Tibial artery (tissue), 4 donors: ENCODE measurements at regions not wholly inside any gene's neighbourhood (a gene's known extent, or its start where the extent isn't known, plus 50 kb on each side); places are given as distances from the start of the nearest gene placed in this dataset.

Experiments
- DNase-seq, 2 donors: peaks; one replicate each; pipeline ENCODE4 v3.0.0-alpha.2; 2019
- H3K27ac ChIP-seq, 2 donors: fragments of 200-600 bp; sonication (generic) in 1 of 2; 1 replicate in 1 of 2; 2 replicates in 1 of 2; pipeline ENCODE4 v1.5.1; 2018 to 2019; ENCODE audit warnings: mild to moderate bottlenecking in 1 of 2
- H3K27me3 ChIP-seq, 2 donors: fragments of 200-600 bp; sonication (generic) in 1 of 2; one replicate each; pipeline versions ENCODE4 v1.5.1 to v1.6.0; 2016 to 2019
- H3K36me3 ChIP-seq, 3 donors: fragments of 200-600 bp; sonication (generic) in 2 of 3; one replicate each; pipeline ENCODE4 v1.5.1; 2016 to 2019; ENCODE audit warnings: mild to moderate bottlenecking in 2 of 3
- H3K4me1 ChIP-seq, 4 donors: fragments of 200-600 bp; sonication (generic) in 2 of 4; 1 replicate in 3 of 4; 2 replicates in 1 of 4; pipeline ENCODE4 v1.5.1; 2016 to 2019
- H3K4me3 ChIP-seq, 2 donors: fragments of 200-600 bp; sonication (generic) in 1 of 2; 1 replicate in 1 of 2; 2 replicates in 1 of 2; pipeline ENCODE4 v1.5.1; 2018 to 2019; ENCODE audit warnings: mild to moderate bottlenecking in 2 of 2
- H3K9me3 ChIP-seq, 3 donors: fragments of 200-600 bp; sonication (generic) in 1 of 3; one replicate each; pipeline ENCODE4 v1.5.1; 2016 to 2019
- CTCF ChIP-seq, 2 experiments: fragments of 200-600 bp in 1 of 2; fragments of 450-650 bp in 1 of 2; IDR thresholded peaks; one replicate each; pipeline ENCODE4 v1.5.1; 2017 to 2019; ENCODE audit warnings: antibody characterized with exemption in 2 of 2, mild to moderate bottlenecking in 1 of 2, moderate library complexity in 1 of 2
- intact Hi-C: fragments of 100-400 bp; cut with DNase I; formaldehyde crosslinking; loops from one replicate; pipeline ENCODE4 v1.15.0; 2023; ENCODE audit warnings: low total_unique reads

- H3K4me3 ChIP-seq: no peak overlapping the region
- no peaks in the 10 kb centered on the region for H3K4me1 ChIP-seq
- intact Hi-C loops: no loop called here
- no peak for TF ChIP-seq CTCF (IDR thresholded peaks at IDR 0.05)
- H3K9me3 ChIP-seq: no peaks in the 10 kb centered on the region
- DNase-seq: no peak
- H3K27me3 ChIP-seq: no peaks in the 10 kb centered on the region
- no peak overlapping the region for H3K27ac ChIP-seq
- H3K36me3 ChIP-seq: no peaks in the 10 kb centered on the region
These were observed 1038.0 kb upstream of the ATXN8OS start for GRCh38 chr13:69069554-69070133.

GRCh38 chr13:69050696-69051095 lies 1056.9 kb upstream of the ATXN8OS start:
- TF ChIP-seq CTCF (IDR thresholded peaks at IDR 0.05): no peak
- no peak overlapping the region for H3K27ac ChIP-seq
- intact Hi-C loops: no loop called here

GRCh38 chr13:69044629-69045028 lies 1063.0 kb upstream of the ATXN8OS start:
- Histone ChIP-seq H3K4me3 (no peak overlapping the region), H3K4me1 (no peaks in the 10 kb centered on the region), H3K36me3 (no peaks in the 10 kb centered on the region), H3K27me3 (no peaks in the 10 kb centered on the region), H3K27ac (no peak overlapping the region), H3K9me3 (no peaks in the 10 kb centered on the region)
- no peak for TF ChIP-seq CTCF (IDR thresholded peaks at IDR 0.05)
- intact Hi-C loops: no loop called here
- DNase-seq: no peak

More at GRCh38 chr13:69050696-69051095, 1056.9 kb upstream of the ATXN8OS start:
- H3K27me3 ChIP-seq: no peaks in the 10 kb centered on the region
- H3K9me3 ChIP-seq: peaks cover 0 to 4% (median 0%) of the 10 kb centered on the region in 3 donors
- no peak overlapping the region for H3K4me3 ChIP-seq
- DNase-seq: no peak
- no peaks in the 10 kb centered on the region for H3K36me3 ChIP-seq
- H3K4me1 ChIP-seq: no peaks in the 10 kb centered on the region

DNA sequence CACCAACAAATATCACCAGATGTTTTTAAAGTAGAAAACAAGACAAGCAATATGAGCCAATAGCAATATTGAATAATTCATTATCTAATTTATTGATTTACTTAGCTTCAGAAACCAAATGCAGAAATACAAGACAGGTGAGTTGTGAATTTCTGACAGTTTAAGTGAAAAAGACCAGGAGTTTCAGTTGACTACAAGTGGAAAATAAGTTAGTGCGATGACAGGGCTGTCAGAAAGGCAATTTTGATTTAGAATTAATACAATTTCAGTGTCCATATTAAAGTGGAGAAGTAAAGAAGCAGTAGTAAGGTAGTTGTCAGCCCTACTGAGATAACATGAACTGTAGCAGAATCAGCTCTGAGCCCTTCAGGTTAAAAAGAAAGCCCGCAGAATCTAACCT lies 1066.7 kb upstream of the ATXN8OS start:
- no peak for DNase-seq
- no peak overlapping the region for H3K4me3 ChIP-seq
- H3K27me3 ChIP-seq: no peaks in the 10 kb centered on the region
- no peaks in the 10 kb centered on the region for H3K36me3 ChIP-seq
- intact Hi-C loops: no loop called here
- H3K9me3 ChIP-seq: no peaks in the 10 kb centered on the region
- no peak overlapping the region for H3K27ac ChIP-seq
- H3K4me1 ChIP-seq: no peaks in the 10 kb centered on the region
- no peak for TF ChIP-seq CTCF (IDR thresholded peaks at IDR 0.05)

DNA sequence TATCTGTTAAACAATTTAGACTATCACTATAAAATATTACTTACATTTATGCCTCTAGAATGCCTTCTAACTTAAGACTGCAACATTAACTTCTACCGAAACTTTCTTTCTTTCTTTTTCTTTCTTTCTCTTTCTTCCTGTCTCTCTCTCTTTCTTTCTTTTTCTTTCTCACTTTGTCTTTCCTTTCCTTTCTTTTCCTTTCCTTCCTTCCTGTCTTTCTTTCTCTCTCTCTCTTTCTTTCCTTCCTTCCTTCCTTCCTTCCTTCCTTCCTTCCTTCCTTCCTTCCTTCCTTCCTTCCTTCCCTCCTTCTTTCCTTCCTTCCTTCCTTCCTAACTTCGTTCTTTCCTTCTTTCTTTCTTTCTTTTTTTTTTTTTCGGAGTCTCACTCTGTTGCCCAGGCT lies 1071.9 kb upstream of the ATXN8OS start:
- intact Hi-C loops: no loop called here
- Histone ChIP-seq H3K27me3 (no peaks in the 10 kb centered on the region), H3K4me1 (no peaks in the 10 kb centered on the region), H3K9me3 (no peaks in the 10 kb centered on the region), H3K4me3 (no peak overlapping the region), H3K27ac (no peak overlapping the region), H3K36me3 (no peaks in the 10 kb centered on the region)
- no peak for DNase-seq
- no peak for TF ChIP-seq CTCF (IDR thresholded peaks at IDR 0.05)

GRCh38 chr13:69028936-69029335 lies 1078.7 kb upstream of the ATXN8OS start:
- H3K4me3 ChIP-seq: no peak overlapping the region
- H3K27me3 ChIP-seq: no peaks in the 10 kb centered on the region
- H3K36me3 ChIP-seq: no peaks in the 10 kb centered on the region
- no peak for DNase-seq
- no peak overlapping the region for H3K27ac ChIP-seq
- intact Hi-C loops: no loop called here
- no peak for TF ChIP-seq CTCF (IDR thresholded peaks at IDR 0.05)
- H3K4me1 ChIP-seq: no peaks in the 10 kb centered on the region
- no peaks in the 10 kb centered on the region for H3K9me3 ChIP-seq
